ENCODE measurements at regions not wholly inside any gene's neighbourhood (a gene's known extent, or its start where the extent isn't known, plus 50 kb on each side); places are given as distances from the start of the nearest gene placed in this dataset.

DNA sequence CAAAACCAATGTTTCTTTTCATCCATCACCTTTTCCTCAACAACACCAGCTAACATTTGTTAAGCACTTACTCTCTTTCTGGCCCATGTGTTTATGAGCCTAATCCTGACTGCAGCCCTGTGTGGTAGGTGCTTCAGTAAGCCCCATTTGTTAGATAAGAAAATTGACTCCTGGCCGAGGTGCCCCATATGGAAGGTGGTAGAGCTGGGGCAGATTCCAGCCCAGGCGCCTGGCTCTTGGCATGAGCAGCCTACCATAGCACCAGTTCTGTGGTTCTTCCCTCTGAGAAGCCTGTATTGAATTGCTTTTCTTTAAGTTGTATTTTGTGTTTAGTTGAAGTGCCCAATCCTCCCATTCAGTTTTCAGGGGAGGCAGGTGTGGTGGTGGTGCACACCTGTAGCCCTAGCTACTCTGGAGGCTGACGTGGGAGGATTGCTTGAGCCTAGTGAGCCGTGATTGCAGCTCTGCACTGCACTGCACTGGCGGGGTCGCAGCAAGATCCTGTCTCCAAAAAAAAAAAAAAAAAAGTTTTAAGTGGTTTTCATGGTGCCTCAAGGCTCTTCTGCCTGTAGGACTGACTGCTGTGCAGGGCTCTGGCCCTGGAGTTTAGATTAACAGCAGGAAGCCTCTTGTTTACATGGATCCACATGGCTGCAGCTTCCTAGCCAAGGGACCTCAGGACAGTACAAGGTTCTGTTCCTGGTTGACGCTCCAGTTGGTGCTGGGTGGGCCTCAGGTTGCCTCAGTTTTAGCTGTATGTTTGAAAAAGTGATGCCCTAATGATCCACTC lies 125.9 kb downstream of the MRPS6 start:
- no peak for DNase-seq (ENCODE audit: low read depth, low spot score)
- peaks cover 55% of the 10 kb centered on the region for H3K4me1 Mint-ChIP-seq
- no peaks in the 10 kb centered on the region for H3K36me3 Mint-ChIP-seq (ENCODE audit: low read depth)
- H3K27ac Mint-ChIP-seq (ENCODE audit: unreplicated experiment) = peak overlapping the region; percentile 21
- H3K4me3 Mint-ChIP-seq = peak overlapping the region; percentile 69
- no peaks in the 10 kb centered on the region for H3K9me3 Mint-ChIP-seq
- no peaks in the 10 kb centered on the region for H3K27me3 Mint-ChIP-seq (ENCODE audit: low read depth)
- TF ChIP-seq, protein P1, sequence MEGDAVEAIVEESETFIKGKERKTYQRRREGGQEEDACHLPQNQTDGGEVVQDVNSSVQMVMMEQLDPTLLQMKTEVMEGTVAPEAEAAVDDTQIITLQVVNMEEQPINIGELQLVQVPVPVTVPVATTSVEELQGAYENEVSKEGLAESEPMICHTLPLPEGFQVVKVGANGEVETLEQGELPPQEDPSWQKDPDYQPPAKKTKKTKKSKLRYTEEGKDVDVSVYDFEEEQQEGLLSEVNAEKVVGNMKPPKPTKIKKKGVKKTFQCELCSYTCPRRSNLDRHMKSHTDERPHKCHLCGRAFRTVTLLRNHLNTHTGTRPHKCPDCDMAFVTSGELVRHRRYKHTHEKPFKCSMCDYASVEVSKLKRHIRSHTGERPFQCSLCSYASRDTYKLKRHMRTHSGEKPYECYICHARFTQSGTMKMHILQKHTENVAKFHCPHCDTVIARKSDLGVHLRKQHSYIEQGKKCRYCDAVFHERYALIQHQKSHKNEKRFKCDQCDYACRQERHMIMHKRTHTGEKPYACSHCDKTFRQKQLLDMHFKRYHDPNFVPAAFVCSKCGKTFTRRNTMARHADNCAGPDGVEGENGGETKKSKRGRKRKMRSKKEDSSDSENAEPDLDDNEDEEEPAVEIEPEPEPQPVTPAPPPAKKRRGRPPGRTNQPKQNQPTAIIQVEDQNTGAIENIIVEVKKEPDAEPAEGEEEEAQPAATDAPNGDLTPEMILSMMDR (conservative IDR thresholded peaks at IDR 0.05) = no peak

DNA sequence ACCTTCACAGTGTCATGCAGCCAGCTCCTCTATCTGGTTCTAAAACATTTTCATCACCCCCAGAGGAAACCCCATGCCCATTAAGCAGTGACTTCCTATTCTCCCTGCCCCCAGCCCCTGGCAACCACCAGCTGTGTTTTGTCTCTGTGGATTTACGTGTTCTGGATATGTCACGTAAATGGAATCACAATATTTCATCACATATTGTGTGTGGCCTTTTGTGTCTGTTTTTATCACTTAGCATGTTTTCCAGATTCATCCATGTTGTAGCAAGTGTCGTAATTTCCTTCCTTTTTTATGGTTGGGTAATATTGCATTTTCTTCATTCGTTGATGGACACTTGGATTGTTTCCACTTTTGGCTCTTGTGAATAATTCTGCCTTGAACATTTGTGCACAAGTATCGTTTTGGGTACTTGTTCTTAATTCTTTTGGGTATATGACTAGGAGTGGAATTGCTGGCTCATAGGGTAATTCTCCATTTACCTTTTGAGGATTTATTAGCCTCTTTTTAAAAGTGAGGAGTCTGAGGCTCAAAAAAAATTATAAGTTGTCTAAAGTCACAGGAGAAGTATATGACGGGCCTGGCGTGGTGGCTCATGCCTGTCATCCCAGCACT lies 127.0 kb downstream of the MRPS6 start:
- H3K27ac Mint-ChIP-seq (ENCODE audit: unreplicated experiment) = no peak overlapping the region
- H3K27me3 Mint-ChIP-seq (ENCODE audit: low read depth) = no peaks in the 10 kb centered on the region
- peaks cover 61% of the 10 kb centered on the region for H3K4me1 Mint-ChIP-seq
- TF ChIP-seq, protein P1 (conservative IDR thresholded peaks at IDR 0.05) = no peak
- no peak for DNase-seq (ENCODE audit: low read depth, low spot score)
- no peaks in the 10 kb centered on the region for H3K36me3 Mint-ChIP-seq (ENCODE audit: low read depth)
- H3K9me3 Mint-ChIP-seq = no peaks in the 10 kb centered on the region
- peak overlapping the region; percentile 84 for H3K4me3 Mint-ChIP-seq

DNA sequence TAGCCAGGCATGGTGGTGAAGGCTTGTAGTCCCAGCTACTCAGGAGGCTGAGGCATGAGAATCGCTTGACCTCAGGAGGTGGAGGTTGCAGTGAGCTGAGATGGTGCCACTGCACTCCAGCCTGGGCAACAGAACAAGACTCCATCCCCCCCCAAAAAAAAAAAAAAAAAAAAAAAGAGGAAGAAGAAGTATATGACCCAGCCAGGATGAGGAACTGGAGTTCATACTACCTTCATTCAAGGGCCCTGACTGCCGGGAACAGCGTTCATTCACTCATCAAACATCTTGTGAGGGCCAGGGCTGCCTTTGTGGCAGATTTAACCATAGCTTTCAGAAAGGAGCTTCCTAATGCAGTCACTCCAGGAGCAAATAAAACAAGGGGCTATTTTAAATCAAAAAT lies 127.6 kb downstream of the MRPS6 start:
- H3K9me3 Mint-ChIP-seq = no peaks in the 10 kb centered on the region
- no peaks in the 10 kb centered on the region for H3K27me3 Mint-ChIP-seq (ENCODE audit: low read depth)
- peaks cover 65% of the 10 kb centered on the region for H3K4me1 Mint-ChIP-seq
- TF ChIP-seq, protein P1 (conservative IDR thresholded peaks at IDR 0.05) = no peak
- H3K27ac Mint-ChIP-seq (ENCODE audit: unreplicated experiment) = peak overlapping the region; percentile 73
- H3K4me3 Mint-ChIP-seq = peak overlapping the region; percentile 84
- H3K36me3 Mint-ChIP-seq (ENCODE audit: low read depth) = no peaks in the 10 kb centered on the region
- DNase-seq (ENCODE audit: low read depth, low spot score) = no peak

DNA sequence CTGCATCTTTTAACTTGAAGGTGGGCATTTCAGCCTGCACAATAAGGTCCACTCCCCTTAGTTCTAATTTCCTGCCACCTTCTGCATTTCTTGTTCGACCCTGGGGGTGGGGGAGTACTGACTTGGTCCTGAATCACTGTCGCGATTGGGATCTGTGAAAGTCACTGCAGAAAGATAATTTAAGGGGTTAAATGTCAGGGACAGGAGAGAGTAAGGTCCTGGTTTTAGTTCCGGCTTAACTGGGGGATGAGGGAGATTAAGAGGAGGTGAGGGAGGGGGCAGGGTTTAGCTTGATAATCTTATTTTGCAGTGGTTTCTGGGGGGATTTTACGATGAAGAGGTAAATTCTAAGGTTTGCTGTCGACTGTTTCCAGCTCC lies 128.1 kb downstream of the MRPS6 start:
- TF ChIP-seq, protein P1 (conservative IDR thresholded peaks at IDR 0.05) = no peak
- DNase-seq (ENCODE audit: low read depth, low spot score) = no peak
- Mint-ChIP-seq H3K4me1 (peaks cover 70% of the 10 kb centered on the region), H3K9me3 (no peaks in the 10 kb centered on the region), H3K27ac (ENCODE audit: unreplicated experiment) (peak overlapping the region; percentile 73), H3K36me3 (ENCODE audit: low read depth) (no peaks in the 10 kb centered on the region), H3K4me3 (peak overlapping the region; percentile 84), H3K27me3 (ENCODE audit: low read depth) (no peaks in the 10 kb centered on the region)

DNA sequence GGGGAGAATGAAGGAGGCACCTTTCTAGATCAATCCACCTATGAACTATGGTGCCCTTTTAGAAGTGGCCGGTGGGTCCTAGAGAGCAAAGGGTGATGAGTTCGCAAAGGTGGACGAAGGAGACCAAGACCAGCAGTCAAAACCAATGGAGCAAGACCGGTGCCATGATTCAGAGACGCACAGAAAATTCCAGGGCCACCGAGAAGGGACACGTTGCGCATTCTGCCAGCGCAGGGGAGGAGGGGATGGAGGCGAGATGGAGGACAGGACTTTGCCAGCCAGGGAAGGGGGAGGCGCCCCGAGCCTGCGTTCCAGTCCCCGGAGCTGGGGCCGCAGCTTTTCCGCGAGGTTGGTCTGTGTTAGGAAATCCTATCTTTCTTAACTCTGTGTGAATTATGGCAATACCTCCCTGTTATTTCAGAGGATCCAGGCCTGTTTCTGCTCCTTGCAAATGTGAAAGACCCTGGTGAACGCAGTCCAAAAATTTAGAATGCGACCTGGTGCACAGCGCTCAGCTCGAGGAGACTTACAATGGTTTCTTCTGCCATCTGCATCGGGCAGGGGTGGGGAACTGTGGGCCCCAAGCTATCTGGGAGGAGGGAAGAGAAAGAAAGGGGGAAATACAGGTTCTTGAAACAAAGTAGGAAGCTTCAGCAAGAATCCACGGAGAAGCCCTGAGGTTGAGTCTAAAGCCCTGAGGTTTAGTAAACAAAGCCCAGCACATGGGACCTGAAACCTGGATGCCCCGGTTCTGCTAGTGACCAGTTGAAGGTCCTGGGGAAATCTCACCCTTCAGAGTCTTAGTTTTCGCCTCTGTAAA lies 129.4 kb downstream of the MRPS6 start:
- TF ChIP-seq, protein P1 (conservative IDR thresholded peaks at IDR 0.05) = no peak
- peak; percentile 26 for DNase-seq (ENCODE audit: low read depth, low spot score)
- H3K27me3 Mint-ChIP-seq (ENCODE audit: low read depth) = no peaks in the 10 kb centered on the region
- peak overlapping the region; percentile 90 for H3K27ac Mint-ChIP-seq (ENCODE audit: unreplicated experiment)
- H3K4me1 Mint-ChIP-seq = peaks cover 72% of the 10 kb centered on the region
- peak overlapping the region; percentile 84 for H3K4me3 Mint-ChIP-seq
- no peaks in the 10 kb centered on the region for H3K36me3 Mint-ChIP-seq (ENCODE audit: low read depth)
- no peaks in the 10 kb centered on the region for H3K9me3 Mint-ChIP-seq

Measured in neural crest cell (in vitro differentiated cells).